Vagina (tissue), 2 donors: ENCODE measurements at regions not wholly inside any gene's neighbourhood (a gene's known extent, or its start where the extent isn't known, plus 50 kb on each side); places are given as distances from the start of the nearest gene placed in this dataset.

ENCODE experiments used
- DNase-seq, 2 donors: peaks; one replicate each; pipeline ENCODE4 v3.0.0-alpha.2; 2017; ENCODE audit errors: extremely low spot score in 2 of 2
- H3K27ac ChIP-seq: fragments of 200-600 bp; sonication (generic); one replicate; pipeline ENCODE4 v1.5.1; 2019
- H3K27me3 ChIP-seq: fragments of 200-600 bp; sonication (generic); one replicate; pipeline ENCODE4 v1.5.1; 2019
- H3K36me3 ChIP-seq, 2 donors: fragments of 200-600 bp; sonication (generic); one replicate each; pipeline ENCODE4 v1.5.1; 2017 to 2019
- H3K4me1 ChIP-seq: fragments of 200-600 bp; sonication (generic); one replicate; pipeline ENCODE4 v1.5.1; 2019
- H3K4me3 ChIP-seq, 2 donors: fragments of 200-600 bp; sonication (generic); 1 replicate in 1 of 2; 2 replicates in 1 of 2; pipeline ENCODE4 v1.5.1; 2016 to 2019
- H3K9me3 ChIP-seq: fragments of 200-600 bp; sonication (generic); one replicate; pipeline ENCODE4 v1.5.1; 2019
- POLR2A ChIP-seq, 2 donors: fragments of 450-650 bp; IDR thresholded peaks; one replicate each; pipeline ENCODE4 v1.6.1; 2017; ENCODE audit warnings: antibody characterized with exemption in 2 of 2, mild to moderate bottlenecking in 2 of 2, moderate library complexity in 2 of 2
- POLR2AphosphoS5 ChIP-seq, 2 donors: sonication (generic); formaldehyde crosslinking; IDR thresholded peaks; one replicate each; pipeline ENCODE4 v1.9.0; 2017; ENCODE audit warnings: antibody characterized with exemption in 2 of 2, mild to moderate bottlenecking in 2 of 2, low read depth in 1 of 2; ENCODE audit not compliant: insufficient read depth in 1 of 2
- intact Hi-C: fragments of 100-400 bp; cut with DNase I; formaldehyde crosslinking; loops from one replicate; pipeline ENCODE4 v1.15.1; 2023
- TF ChIP-seq, protein P1 (sequence below), 3 experiments: fragments of 450-650 bp in 2 of 3; fragments of 200-600 bp in 1 of 3; sonication (generic) in 1 of 3; IDR thresholded peaks; one replicate each; pipeline ENCODE4 v1.5.1; 2017 to 2019; ENCODE audit warnings: antibody characterized with exemption in 3 of 3, mild to moderate bottlenecking in 2 of 3, moderate library complexity in 2 of 3

DNA sequence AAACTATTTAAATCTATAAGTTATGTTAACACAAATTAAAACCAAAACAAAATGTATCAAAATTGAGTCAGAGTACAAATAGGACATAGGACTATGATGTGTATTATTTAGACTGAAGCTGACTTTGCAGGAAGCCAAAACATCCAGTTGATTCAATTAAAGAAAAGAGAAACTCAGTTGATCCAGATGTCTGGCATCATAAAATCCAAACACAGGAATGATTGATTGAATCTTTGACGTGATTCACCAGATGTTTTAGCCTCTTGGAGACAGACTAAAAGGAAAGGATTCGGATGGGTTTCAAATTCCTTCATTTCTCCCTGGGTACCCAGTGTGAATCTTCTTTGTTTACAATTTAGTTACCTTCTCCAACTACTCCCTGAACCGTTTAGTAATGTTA lies 272.9 kb downstream of the IRS1 start:
- intact Hi-C loops, result no loop called here
- TF ChIP-seq POLR2AphosphoS5 (IDR thresholded peaks at IDR 0.05; ENCODE audit: insufficient read depth in 1 of 2, low read depth in 1 of 2), result no peak
- TF ChIP-seq, protein P1, sequence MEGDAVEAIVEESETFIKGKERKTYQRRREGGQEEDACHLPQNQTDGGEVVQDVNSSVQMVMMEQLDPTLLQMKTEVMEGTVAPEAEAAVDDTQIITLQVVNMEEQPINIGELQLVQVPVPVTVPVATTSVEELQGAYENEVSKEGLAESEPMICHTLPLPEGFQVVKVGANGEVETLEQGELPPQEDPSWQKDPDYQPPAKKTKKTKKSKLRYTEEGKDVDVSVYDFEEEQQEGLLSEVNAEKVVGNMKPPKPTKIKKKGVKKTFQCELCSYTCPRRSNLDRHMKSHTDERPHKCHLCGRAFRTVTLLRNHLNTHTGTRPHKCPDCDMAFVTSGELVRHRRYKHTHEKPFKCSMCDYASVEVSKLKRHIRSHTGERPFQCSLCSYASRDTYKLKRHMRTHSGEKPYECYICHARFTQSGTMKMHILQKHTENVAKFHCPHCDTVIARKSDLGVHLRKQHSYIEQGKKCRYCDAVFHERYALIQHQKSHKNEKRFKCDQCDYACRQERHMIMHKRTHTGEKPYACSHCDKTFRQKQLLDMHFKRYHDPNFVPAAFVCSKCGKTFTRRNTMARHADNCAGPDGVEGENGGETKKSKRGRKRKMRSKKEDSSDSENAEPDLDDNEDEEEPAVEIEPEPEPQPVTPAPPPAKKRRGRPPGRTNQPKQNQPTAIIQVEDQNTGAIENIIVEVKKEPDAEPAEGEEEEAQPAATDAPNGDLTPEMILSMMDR (IDR thresholded peaks at IDR 0.05), result no peak
- no peak for TF ChIP-seq POLR2A (IDR thresholded peaks at IDR 0.05)
- Histone ChIP-seq H3K9me3 (no peaks in the 10 kb centered on the region), H3K27ac (no peak overlapping the region), H3K36me3 (no peaks in the 10 kb centered on the region), H3K27me3 (no peaks in the 10 kb centered on the region), H3K4me1 (no peaks in the 10 kb centered on the region), H3K4me3 (no peak overlapping the region)
- DNase-seq, result no peak

DNA sequence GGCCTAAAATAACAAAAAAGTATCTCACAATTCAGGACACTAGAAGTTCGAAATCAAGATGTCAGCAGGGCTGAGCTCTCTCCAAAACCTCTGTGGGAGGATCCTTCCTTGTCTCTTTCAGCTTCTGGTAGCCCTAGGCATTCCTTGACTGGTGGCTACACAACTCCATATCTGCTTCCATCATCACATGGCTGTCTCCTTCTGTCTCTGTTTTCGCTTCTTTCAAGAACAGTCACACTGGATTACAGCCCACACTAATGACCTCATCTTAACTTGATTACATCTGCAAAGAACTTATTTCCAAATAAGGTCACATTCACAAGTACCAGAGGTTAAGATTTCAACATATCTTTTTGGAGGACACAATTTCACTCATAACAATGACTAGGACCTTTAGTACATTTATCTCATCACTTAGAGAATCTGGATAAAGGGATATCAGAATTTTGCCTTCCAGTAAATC lies 275.2 kb downstream of the IRS1 start:
- no peaks in the 10 kb centered on the region for H3K36me3 ChIP-seq
- TF ChIP-seq, protein P1 (IDR thresholded peaks at IDR 0.05), result no peak
- TF ChIP-seq POLR2A (IDR thresholded peaks at IDR 0.05), result no peak
- TF ChIP-seq POLR2AphosphoS5 (IDR thresholded peaks at IDR 0.05; ENCODE audit: insufficient read depth in 1 of 2, low read depth in 1 of 2), result no peak
- no peaks in the 10 kb centered on the region for H3K27me3 ChIP-seq
- intact Hi-C loops, result no loop called here
- peak in 1 of 2 donors; percentile 87 for DNase-seq
- H3K4me1 ChIP-seq, result no peaks in the 10 kb centered on the region
- no peak overlapping the region for H3K4me3 ChIP-seq
- no peaks in the 10 kb centered on the region for H3K9me3 ChIP-seq
- H3K27ac ChIP-seq, result no peak overlapping the region

DNA sequence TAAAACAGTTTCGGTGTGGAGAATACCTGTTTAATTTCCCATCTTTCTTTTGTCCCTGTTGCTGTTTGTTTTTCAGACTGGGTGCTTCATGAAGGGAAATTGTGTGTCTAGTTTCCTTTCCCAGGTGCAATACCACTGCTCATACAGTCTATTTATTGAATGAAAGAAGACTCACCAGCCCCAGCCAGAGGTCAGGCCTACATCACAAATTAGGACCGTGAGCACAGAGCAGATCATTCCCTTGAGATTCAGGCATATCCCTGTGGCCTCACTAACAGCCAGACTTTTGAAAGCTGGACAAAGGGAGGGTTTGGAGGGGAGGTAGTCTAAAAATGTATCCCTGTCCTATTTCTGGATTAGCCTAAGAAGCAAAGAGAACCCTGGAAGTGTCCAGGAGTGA lies 278.9 kb downstream of the IRS1 start:
- Histone ChIP-seq H3K27me3 (no peaks in the 10 kb centered on the region), H3K9me3 (no peaks in the 10 kb centered on the region), H3K4me3 (no peak overlapping the region), H3K4me1 (no peaks in the 10 kb centered on the region), H3K36me3 (no peaks in the 10 kb centered on the region), H3K27ac (no peak overlapping the region)
- TF ChIP-seq POLR2A (IDR thresholded peaks at IDR 0.05) (no peak), POLR2AphosphoS5 (IDR thresholded peaks at IDR 0.05; ENCODE audit: insufficient read depth in 1 of 2, low read depth in 1 of 2) (no peak)
- TF ChIP-seq, protein P1 (IDR thresholded peaks at IDR 0.05), result no peak
- no peak for DNase-seq
- intact Hi-C loops, result no loop called here

DNA sequence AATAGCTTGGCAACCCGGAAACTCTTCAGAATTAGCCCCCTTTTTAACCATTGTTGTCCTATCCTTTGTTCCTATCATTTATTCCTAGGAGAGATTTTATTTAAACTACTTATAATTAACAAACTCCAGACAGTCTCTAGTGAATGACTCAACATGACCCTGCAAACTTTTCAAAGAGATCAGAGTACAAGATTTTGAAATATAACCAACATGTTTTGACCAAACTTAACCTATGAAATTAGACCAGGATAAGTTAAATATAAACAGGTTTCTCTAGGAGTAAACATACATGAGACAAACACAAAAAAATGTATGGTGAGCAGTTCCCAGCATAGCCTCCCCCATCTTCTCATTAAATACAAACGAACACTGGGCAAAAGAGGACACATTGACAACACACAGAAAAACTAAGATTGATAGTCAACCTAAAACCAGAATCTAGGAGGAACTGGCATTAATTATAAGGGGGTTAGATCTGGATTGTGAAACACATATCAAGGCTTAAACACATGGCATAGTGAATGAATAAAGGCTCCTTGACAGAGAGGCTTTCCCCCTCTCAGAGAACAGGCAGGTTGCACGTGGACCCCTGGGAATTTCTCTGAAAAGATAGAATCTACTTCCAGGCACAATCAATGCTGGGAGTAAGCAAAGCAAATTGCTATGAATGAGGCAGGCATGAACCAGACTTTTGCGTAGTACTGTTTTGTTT lies 284.1 kb downstream of the IRS1 start:
- H3K27ac ChIP-seq, result no peak overlapping the region
- no peaks in the 10 kb centered on the region for H3K4me1 ChIP-seq
- no peaks in the 10 kb centered on the region for H3K9me3 ChIP-seq
- no peak for DNase-seq
- TF ChIP-seq POLR2A (IDR thresholded peaks at IDR 0.05), result no peak
- TF ChIP-seq POLR2AphosphoS5 (IDR thresholded peaks at IDR 0.05; ENCODE audit: insufficient read depth in 1 of 2, low read depth in 1 of 2), result peak in 1 of 2 donors; percentile 23
- H3K36me3 ChIP-seq, result no peaks in the 10 kb centered on the region
- intact Hi-C loops, result no loop called here
- no peaks in the 10 kb centered on the region for H3K27me3 ChIP-seq
- no peak overlapping the region for H3K4me3 ChIP-seq

DNA sequence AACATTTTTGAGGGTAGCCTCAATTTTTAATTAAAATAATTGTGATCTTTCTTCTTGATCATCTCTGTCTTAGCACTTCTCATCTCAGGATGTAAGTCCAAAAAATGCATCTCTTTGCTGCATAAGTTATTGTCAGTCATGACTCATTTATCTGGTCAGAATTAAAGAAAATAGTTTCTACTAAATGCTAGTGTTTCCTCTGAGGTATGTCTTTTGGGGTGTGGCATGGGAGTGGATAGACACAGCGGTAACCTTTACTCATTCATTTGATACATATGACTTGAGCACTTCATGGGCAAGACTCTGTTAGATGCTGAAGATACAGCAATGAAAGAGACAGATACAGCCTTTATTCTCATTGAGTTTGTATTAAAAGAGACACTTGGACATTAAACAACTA lies 284.7 kb downstream of the IRS1 start:
- DNase-seq, result no peak
- Histone ChIP-seq H3K4me3 (no peak overlapping the region), H3K27ac (no peak overlapping the region), H3K36me3 (no peaks in the 10 kb centered on the region), H3K9me3 (no peaks in the 10 kb centered on the region), H3K4me1 (no peaks in the 10 kb centered on the region), H3K27me3 (no peaks in the 10 kb centered on the region)
- intact Hi-C loops, result no loop called here
- TF ChIP-seq POLR2A (IDR thresholded peaks at IDR 0.05) (no peak), POLR2AphosphoS5 (IDR thresholded peaks at IDR 0.05; ENCODE audit: insufficient read depth in 1 of 2, low read depth in 1 of 2) (no peak)
- TF ChIP-seq, protein P1 (IDR thresholded peaks at IDR 0.05), result no peak
